ENCODE measurements at regions not wholly inside any gene's neighbourhood (a gene's known extent, or its start where the extent isn't known, plus 50 kb on each side); places are given as distances from the start of the nearest gene placed in this dataset.

- no peak for DNase-seq
Observed at GRCh38 chr22:44549701-44550100, 51.7 kb upstream of the RTL6 start.

GRCh38 chr22:44548981-44549380 is 50.9 kb upstream of the RTL6 start:
- DNase-seq, result no peak
